ENCODE measurements at regions not wholly inside any gene's neighbourhood (a gene's known extent, or its start where the extent isn't known, plus 50 kb on each side); places are given as distances from the start of the nearest gene placed in this dataset.
"Not testable (repeated sequence)": the region's sequence is repeated elsewhere in the genome, so short reads cannot be mapped to it uniquely, and the experiment has no call there.

DNA sequence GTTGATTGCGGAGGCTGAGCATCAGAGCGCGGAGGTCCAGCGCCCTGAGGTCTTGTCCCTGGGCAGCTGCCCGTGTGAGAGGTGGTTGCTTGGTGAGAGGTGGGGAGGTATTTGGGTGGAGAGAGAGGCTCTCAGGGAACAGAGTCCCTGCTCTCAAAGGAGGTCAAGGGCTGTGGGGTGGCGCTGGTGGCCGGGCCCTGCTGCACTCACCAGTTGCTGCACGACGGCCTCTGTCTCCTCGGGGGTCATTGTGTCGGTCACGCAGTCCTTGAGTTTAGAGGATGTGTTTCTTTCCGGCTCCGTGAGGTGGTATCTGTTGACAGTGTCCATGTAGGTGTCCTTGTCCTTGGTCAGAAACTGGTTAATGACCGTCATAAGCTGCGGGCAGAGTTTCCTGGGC lies 95.5 kb downstream of the WTIP start:
- DNase-seq (ENCODE audit: low spot score in 2 of 2), result no peak
- Histone ChIP-seq H3K9me3 (no peaks in the 10 kb centered on the region), H3K4me3 (no peak overlapping the region), H3K4me1 (no peaks in the 10 kb centered on the region), H3K27ac (no peak overlapping the region), H3K36me3 (no peaks in the 10 kb centered on the region), H3K27me3 (no peaks in the 10 kb centered on the region)
- no peak for TF ChIP-seq CTCF (IDR thresholded peaks at IDR 0.05)
- TF ChIP-seq POLR2A (IDR thresholded peaks at IDR 0.05), result no peak
- no peak for TF ChIP-seq POLR2AphosphoS5 (IDR thresholded peaks at IDR 0.05)
- intact Hi-C loops (cut with DNase I; ENCODE audit: low total_unique reads), result no loop called here

DNA sequence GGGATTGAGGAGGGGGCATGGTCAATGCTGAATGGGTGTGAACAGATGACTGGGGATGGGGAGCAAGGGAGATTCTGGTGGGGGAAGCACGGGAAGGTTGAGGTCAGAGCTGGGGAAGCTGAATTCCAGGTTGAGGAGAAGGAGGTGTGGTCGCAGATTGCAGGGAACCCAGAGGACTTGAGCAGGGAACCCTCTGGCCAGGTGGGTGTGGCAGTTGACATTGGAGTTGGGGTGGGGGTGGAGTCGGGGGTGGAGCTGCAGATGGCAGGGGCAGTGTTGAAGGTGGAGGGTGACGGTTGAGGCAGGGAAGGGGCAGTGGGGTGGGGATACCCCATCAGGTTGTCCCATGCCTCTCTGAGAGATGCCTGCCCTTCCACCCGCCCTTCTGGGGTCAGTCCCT lies 94.7 kb downstream of the WTIP start:
- Histone ChIP-seq H3K4me1 (no peaks in the 10 kb centered on the region), H3K9me3 (no peaks in the 10 kb centered on the region), H3K27ac (no peak overlapping the region), H3K36me3 (no peaks in the 10 kb centered on the region), H3K4me3 (no peak overlapping the region), H3K27me3 (no peaks in the 10 kb centered on the region)
- TF ChIP-seq CTCF (IDR thresholded peaks at IDR 0.05), result no peak
- no peak for TF ChIP-seq POLR2A (IDR thresholded peaks at IDR 0.05)
- intact Hi-C loops (cut with DNase I; ENCODE audit: low total_unique reads), result no loop called here
- DNase-seq (ENCODE audit: low spot score in 2 of 2), result no peak

DNA sequence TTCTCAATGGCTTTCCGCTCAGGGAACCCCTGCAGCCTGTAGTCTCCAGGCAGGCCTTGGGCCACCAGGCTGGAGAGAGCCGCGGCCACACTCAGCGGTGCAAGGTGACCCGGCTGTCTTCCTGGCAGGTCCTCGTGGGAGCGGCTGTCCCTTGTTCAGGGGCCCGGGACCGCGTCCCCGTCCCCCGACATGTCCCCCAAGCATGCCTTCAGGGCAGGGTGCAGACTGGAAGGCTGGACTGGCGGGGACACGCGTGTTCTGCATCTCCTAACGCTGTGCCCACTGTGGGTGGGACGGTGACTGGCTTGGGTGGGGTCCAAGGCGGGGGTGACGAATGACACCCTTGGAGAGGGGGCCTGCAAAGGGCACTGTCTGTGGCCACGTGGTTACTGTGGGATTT lies 93.6 kb downstream of the WTIP start:
- TF ChIP-seq POLR2AphosphoS5 (IDR thresholded peaks at IDR 0.05) (no peak), CTCF (IDR thresholded peaks at IDR 0.05) (no peak), POLR2A (IDR thresholded peaks at IDR 0.05) (no peak)
- H3K36me3 ChIP-seq, result no peaks in the 10 kb centered on the region
- intact Hi-C loops (cut with DNase I; ENCODE audit: low total_unique reads), result no loop called here
- DNase-seq (ENCODE audit: low spot score in 2 of 2), result no peak
- no peaks in the 10 kb centered on the region for H3K4me1 ChIP-seq
- H3K9me3 ChIP-seq, result peaks cover 8 to 9% of the 10 kb centered on the region in 2 donors
- H3K4me3 ChIP-seq, result no peak overlapping the region
- H3K27ac ChIP-seq, result no peak overlapping the region
- H3K27me3 ChIP-seq, result no peaks in the 10 kb centered on the region

DNA sequence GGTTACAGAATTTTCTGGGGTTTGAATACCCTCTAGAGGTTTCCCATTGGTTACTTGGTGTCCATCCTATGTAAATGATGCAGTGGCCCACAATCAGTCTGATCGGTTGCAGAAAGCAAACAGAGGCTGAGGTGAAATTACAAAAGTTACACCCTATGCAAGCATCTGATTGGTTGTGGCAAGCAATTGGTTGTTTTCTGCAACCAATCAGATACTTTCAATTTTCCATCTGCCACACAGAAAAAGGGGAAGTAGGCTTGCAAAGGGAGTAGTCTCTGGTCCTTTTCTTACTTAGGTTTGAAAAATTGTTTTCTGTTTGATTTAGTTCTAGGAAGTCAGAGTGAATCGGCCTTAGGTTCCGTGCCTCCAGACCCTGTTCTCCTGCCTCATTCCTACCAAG lies 93.1 kb downstream of the WTIP start:
- no peaks in the 10 kb centered on the region for H3K36me3 ChIP-seq
- intact Hi-C loops (cut with DNase I; ENCODE audit: low total_unique reads), result no loop called here

DNA sequence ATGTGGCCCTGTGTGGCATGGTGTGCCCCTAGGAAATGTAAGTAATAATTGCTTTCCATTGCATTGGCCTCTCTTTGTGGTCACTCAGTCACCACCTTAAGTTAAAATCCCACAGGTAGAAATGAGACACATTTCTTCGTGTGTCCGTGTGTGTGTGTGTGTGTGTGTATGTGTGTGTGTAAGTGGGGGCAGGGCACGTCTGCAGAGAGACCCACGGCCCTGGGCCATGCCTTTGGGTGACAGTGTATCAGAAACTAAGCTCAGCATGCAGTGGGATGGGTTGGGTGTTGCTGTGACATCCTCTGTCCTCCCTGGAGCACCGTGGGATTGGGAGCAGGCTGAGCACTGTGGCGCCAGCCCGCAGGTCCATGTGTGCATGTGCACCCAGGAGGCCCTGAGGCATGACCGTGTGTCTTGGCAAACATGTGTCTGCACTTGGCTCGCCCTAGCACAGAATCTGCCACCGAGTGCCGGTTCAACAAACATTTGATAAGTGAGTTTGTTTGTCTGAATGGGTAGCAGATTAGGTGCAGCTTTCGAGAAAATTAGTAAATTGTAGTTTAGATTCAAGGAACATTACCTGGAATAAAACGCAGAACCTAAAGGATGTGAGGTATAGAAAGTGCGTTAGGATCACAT lies 91.8 kb downstream of the WTIP start:
- no peaks in the 10 kb centered on the region for H3K4me1 ChIP-seq
- intact Hi-C loops (cut with DNase I; ENCODE audit: low total_unique reads), result no loop called here
- no peak for DNase-seq (ENCODE audit: low spot score in 2 of 2)
- H3K27ac ChIP-seq, result no peak overlapping the region
- H3K36me3 ChIP-seq, result no peaks in the 10 kb centered on the region
- TF ChIP-seq POLR2AphosphoS5 (IDR thresholded peaks at IDR 0.05) (no peak), POLR2A (IDR thresholded peaks at IDR 0.05) (no peak), CTCF (IDR thresholded peaks at IDR 0.05) (no peak)
- H3K27me3 ChIP-seq, result no peaks in the 10 kb centered on the region
- peaks cover 15 to 19% of the 10 kb centered on the region in 2 donors for H3K9me3 ChIP-seq
- no peak overlapping the region for H3K4me3 ChIP-seq

More for the DNA sequence above, 93.1 kb downstream of the WTIP start:
- H3K9me3 ChIP-seq, result peaks cover 11 to 13% of the 10 kb centered on the region in 2 donors
- no peaks in the 10 kb centered on the region for H3K4me1 ChIP-seq
- DNase-seq (ENCODE audit: low spot score in 2 of 2), result no peak
- H3K27me3 ChIP-seq, result no peaks in the 10 kb centered on the region
- TF ChIP-seq POLR2A (IDR thresholded peaks at IDR 0.05) (no peak), CTCF (IDR thresholded peaks at IDR 0.05) (no peak), POLR2AphosphoS5 (IDR thresholded peaks at IDR 0.05) (no peak)
- no peak overlapping the region for H3K4me3 ChIP-seq
- no peak overlapping the region for H3K27ac ChIP-seq

GRCh38 chr19:34570140-34570539 lies 88.6 kb downstream of the WTIP start:
- DNase-seq (ENCODE audit: low spot score in 2 of 2); H3K36me3 ChIP-seq; H3K27me3 ChIP-seq; H3K4me3 ChIP-seq; H3K4me1 ChIP-seq; intact Hi-C loops (cut with DNase I; ENCODE audit: low total_unique reads); H3K27ac ChIP-seq: not testable (repeated sequence)
- peaks cover 15 to 23% of the 10 kb centered on the region in 2 donors for H3K9me3 ChIP-seq

- H3K4me3 ChIP-seq; intact Hi-C loops (cut with DNase I; ENCODE audit: low total_unique reads); H3K9me3 ChIP-seq; H3K4me1 ChIP-seq; H3K27ac ChIP-seq; H3K36me3 ChIP-seq; DNase-seq (ENCODE audit: low spot score in 2 of 2); H3K27me3 ChIP-seq: not testable (repeated sequence)
Measured at GRCh38 chr19:34562344-34562743, 80.8 kb downstream of the WTIP start.
